ENCODE measurements at regions not wholly inside any gene's neighbourhood (a gene's known extent, or its start where the extent isn't known, plus 50 kb on each side); places are given as distances from the start of the nearest gene placed in this dataset.

DNA sequence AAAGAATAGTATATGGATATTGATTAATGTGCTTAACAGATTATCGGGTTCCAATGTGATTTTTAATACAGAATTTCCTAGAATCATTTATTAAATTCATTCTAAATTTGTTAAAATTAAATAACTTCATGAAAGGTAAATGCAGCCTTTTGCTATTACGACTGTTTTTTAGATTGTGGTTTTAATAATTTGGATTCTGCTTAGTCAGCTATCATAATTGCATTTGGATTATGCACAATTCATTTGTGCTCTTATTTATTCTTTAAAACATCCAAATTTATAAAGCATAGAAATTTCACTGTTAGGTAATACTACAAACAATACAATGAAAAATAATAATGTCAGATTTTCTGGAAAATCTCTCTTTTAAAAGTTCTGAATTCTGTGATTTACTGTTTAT, 1598.5 kb downstream of the EFNA5 start:
- TF ChIP-seq, protein P1, sequence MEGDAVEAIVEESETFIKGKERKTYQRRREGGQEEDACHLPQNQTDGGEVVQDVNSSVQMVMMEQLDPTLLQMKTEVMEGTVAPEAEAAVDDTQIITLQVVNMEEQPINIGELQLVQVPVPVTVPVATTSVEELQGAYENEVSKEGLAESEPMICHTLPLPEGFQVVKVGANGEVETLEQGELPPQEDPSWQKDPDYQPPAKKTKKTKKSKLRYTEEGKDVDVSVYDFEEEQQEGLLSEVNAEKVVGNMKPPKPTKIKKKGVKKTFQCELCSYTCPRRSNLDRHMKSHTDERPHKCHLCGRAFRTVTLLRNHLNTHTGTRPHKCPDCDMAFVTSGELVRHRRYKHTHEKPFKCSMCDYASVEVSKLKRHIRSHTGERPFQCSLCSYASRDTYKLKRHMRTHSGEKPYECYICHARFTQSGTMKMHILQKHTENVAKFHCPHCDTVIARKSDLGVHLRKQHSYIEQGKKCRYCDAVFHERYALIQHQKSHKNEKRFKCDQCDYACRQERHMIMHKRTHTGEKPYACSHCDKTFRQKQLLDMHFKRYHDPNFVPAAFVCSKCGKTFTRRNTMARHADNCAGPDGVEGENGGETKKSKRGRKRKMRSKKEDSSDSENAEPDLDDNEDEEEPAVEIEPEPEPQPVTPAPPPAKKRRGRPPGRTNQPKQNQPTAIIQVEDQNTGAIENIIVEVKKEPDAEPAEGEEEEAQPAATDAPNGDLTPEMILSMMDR (IDR thresholded peaks at IDR 0.05), result no peak
- TF ChIP-seq POLR2AphosphoS5 (IDR thresholded peaks at IDR 0.05; ENCODE audit: low read depth, low read length), result no peak
- TF ChIP-seq NRF1 (IDR thresholded peaks at IDR 0.05; ENCODE audit: low read depth, low read length), result no peak
